Esophagus squamous epithelium (tissue), 4 donors: ENCODE measurements at regions not wholly inside any gene's neighbourhood (a gene's known extent, or its start where the extent isn't known, plus 50 kb on each side); places are given as distances from the start of the nearest gene placed in this dataset.

Experiments used
- CTCF ChIP-seq, 6 experiments: fragments of 450-650 bp in 4 of 6; fragments of 200-600 bp in 2 of 6; sonication (generic) in 2 of 6; IDR thresholded peaks; one replicate each; pipeline ENCODE4 v1.5.1; 2016 to 2019; ENCODE audit warnings: antibody characterized with exemption in 6 of 6, mild to moderate bottlenecking in 4 of 6, moderate library complexity in 4 of 6
- POLR2A ChIP-seq, 4 donors: fragments of 450-650 bp; IDR thresholded peaks; one replicate each; pipeline ENCODE4 v1.6.1; 2017; ENCODE audit warnings: antibody characterized with exemption in 4 of 4, mild to moderate bottlenecking in 4 of 4, moderate library complexity in 3 of 4

DNA sequence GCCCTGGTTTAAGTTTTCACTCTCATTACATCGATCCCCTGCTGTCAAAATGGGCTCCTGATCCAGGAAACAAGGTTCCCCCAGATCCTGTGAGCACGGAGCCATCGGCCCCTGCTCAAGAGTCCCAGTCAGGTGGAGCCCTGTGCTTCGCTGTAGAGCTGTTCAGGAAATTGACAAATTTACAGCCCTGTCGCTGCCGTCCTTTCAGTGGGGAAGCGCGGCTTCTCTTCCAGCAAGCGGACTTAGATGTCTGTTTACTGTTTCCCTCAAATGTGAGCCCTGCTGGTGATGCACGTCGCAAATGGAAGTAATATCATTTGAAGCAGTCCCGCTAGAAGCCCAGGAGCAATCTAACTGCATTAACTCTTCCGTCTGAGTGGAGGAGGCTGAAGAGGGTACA, 760.9 kb upstream of the WWC1 start:
- TF ChIP-seq CTCF (IDR thresholded peaks at IDR 0.05) (no peak), POLR2A (IDR thresholded peaks at IDR 0.05) (no peak)
